ENCODE measurements at regions not wholly inside any gene's neighbourhood (a gene's known extent, or its start where the extent isn't known, plus 50 kb on each side); places are given as distances from the start of the nearest gene placed in this dataset.

DNA sequence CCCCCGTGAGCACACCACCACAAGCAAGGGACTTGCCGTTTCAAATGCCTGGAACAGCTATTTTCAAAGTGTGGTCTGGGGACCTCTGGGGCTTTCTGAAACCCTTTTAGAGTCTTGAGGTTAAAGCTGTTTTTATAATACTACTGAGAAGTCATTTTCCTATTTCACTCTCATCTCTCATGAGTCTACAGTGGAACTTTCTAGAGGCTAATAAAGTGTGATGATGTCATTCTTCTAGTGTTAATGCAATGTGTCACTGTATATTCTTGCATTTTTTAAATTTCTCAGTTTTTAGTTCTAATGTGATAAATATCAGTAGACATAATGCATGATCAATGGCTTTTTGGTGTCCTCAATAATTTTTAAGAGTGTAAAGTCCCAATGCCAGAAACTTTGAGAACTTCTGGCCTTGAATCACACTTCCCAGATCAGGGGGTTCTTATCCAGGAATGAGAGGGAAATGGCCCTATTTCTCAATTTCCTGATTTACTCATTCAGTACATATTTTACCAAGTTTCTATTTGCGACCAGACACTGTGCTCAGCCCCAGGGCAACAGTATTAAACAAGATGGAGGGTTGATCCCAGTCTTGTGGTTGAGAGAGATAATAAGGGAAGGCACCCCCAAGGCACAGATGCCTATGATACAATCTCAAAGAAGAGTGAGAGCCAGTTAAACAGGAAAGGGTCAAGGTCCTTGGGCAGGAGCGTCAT, 444.0 kb downstream of the HS3ST3B1 start:
- no peak overlapping the region for H3K4me3 ChIP-seq (ENCODE audit: extremely low read depth, insufficient read depth, low read length, poor library complexity, severe bottlenecking)
- no peaks in the 10 kb centered on the region for H3K9me3 ChIP-seq (ENCODE audit: control insufficient read depth, low read length)
- H3K4me1 ChIP-seq (ENCODE audit: control insufficient read depth, insufficient read depth, low read length, poor library complexity, severe bottlenecking): peaks cover 4% of the 10 kb centered on the region
- 90 to 92% methylated on average over 2 to 3 of the region's 4 CpGs for WGBS, 2 experiments (ENCODE audit: insufficient coverage in 2 of 2)
- no peaks in the 10 kb centered on the region for H3K36me3 ChIP-seq (ENCODE audit: control insufficient read depth, insufficient read depth, low read length)
- H3K27ac ChIP-seq (ENCODE audit: low read depth, low read length, severe bottlenecking): no peak overlapping the region

- H3K4me3 ChIP-seq (ENCODE audit: extremely low read depth, insufficient read depth, low read length, poor library complexity, severe bottlenecking): no peak overlapping the region
- WGBS, 2 experiments (ENCODE audit: insufficient coverage in 2 of 2): 83 to 97% methylated on average over 1 to 6 of the region's 8 CpGs
These were observed 440.6 kb downstream of the HS3ST3B1 start for GRCh38 chr17:14741491-14741890.

DNA sequence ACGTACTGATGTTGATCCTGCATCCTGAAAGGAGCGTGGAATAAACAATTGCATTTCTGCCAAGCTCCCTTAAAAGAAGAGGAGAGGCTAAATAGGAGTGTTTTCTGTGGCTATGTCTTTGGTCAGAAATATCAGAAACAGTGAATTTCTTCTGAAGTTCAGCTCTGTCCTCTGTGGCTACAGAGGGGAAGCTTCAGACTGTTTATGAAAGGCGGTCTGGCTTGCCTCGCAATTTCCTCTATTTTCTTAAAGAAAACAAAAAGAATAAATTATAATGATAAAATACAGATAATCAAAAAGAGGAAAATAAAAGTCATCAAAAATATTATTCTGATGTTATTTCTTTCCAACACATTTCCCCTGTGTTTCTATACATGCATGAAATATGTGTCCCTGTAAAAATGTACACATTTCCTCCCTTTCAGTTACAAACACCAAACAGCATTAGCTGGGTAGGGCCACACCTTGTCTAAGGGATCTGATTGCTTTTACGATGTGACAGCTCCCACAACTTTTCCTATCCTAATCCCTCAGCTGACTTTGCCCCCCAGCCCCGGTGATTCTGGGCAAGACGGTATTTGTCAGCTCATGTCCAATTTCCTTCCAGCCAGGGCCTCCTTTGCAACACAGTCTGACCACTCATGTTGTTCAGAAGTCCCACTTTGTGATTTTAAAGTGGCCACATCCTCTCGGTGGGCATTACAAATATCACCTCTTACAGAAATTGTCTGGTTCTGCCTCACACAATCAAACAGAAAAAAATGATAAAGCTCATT, 439.0 kb downstream of the HS3ST3B1 start:
- H3K27ac ChIP-seq (ENCODE audit: low read depth, low read length, severe bottlenecking): no peak overlapping the region
- 90 to 100% methylated on average over 6 of the region's 8 CpGs for WGBS, 2 experiments (ENCODE audit: insufficient coverage in 2 of 2)

More at GRCh38 chr17:14741491-14741890, 440.6 kb downstream of the HS3ST3B1 start:
- peaks cover 12% of the 10 kb centered on the region for H3K4me1 ChIP-seq (ENCODE audit: control insufficient read depth, insufficient read depth, low read length, poor library complexity, severe bottlenecking)
- no peak overlapping the region for H3K27ac ChIP-seq (ENCODE audit: low read depth, low read length, severe bottlenecking)
- H3K9me3 ChIP-seq (ENCODE audit: control insufficient read depth, low read length): no peaks in the 10 kb centered on the region
- H3K36me3 ChIP-seq (ENCODE audit: control insufficient read depth, insufficient read depth, low read length): no peaks in the 10 kb centered on the region

DNA sequence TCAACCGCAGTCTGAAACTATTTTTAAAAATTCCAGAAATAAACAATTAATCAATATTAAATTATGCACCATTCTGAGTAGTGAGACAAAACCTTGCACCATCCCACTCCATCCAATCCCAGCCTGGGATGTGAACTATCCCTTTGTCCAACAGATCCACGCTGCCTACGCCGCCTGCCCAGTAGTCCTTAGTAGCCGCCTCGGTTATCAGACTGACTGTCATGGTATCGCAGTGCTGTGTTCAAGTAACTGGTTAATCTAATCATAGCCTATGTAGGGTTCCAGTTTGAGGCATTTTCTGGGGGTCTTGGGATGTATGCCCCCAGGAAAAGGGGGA, 437.7 kb downstream of the HS3ST3B1 start:
- WGBS, 2 experiments (ENCODE audit: insufficient coverage in 2 of 2): 92 to 93% methylated on average over 4 to 6 of the region's 7 CpGs
- no peak overlapping the region for H3K4me3 ChIP-seq (ENCODE audit: extremely low read depth, insufficient read depth, low read length, poor library complexity, severe bottlenecking)
- H3K36me3 ChIP-seq (ENCODE audit: control insufficient read depth, insufficient read depth, low read length): no peaks in the 10 kb centered on the region
- H3K27ac ChIP-seq (ENCODE audit: low read depth, low read length, severe bottlenecking): no peak overlapping the region
- H3K4me1 ChIP-seq (ENCODE audit: control insufficient read depth, insufficient read depth, low read length, poor library complexity, severe bottlenecking): peaks cover 12% of the 10 kb centered on the region
- no peaks in the 10 kb centered on the region for H3K9me3 ChIP-seq (ENCODE audit: control insufficient read depth, low read length)

More for the DNA sequence above, 439.0 kb downstream of the HS3ST3B1 start:
- Histone ChIP-seq H3K9me3 (ENCODE audit: control insufficient read depth, low read length) (no peaks in the 10 kb centered on the region), H3K4me3 (ENCODE audit: extremely low read depth, insufficient read depth, low read length, poor library complexity, severe bottlenecking) (no peak overlapping the region), H3K4me1 (ENCODE audit: control insufficient read depth, insufficient read depth, low read length, poor library complexity, severe bottlenecking) (peaks cover 12% of the 10 kb centered on the region), H3K36me3 (ENCODE audit: control insufficient read depth, insufficient read depth, low read length) (no peaks in the 10 kb centered on the region)

DNA sequence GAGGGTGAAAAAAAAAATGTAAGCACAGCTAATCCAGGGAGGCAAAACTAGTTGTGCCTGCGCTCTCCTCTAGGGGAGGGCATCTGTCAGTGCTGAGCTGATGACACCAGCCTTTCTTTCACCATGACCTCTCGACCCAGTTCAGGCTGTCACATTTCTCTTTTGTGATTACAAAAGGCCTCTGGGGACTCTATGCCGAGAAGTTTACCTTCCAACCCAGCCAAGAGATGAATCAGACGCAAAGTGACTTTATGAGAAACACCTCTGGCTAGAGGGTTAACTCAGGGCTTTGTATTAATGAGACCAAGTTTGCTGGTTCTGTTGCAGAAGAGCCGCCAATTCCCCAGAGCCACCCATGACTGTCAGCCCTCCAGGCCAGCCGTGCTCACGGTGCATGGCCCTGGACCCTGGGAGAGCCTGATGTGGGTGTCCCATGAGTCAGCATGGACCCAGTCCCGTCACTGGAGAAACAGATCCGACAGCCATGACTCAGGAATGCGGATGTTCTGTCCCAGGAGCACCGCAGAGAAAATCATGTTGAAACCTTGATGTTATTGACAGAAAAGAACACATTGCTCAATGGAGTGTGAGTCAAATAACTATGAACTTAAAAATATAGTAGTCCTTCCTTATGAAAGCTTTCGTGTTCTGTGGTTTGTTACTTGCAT, 437.2 kb downstream of the HS3ST3B1 start:
- Histone ChIP-seq H3K4me1 (ENCODE audit: control insufficient read depth, insufficient read depth, low read length, poor library complexity, severe bottlenecking) (peaks cover 12% of the 10 kb centered on the region), H3K36me3 (ENCODE audit: control insufficient read depth, insufficient read depth, low read length) (no peaks in the 10 kb centered on the region), H3K27ac (ENCODE audit: low read depth, low read length, severe bottlenecking) (peak overlapping the region; percentile 69), H3K9me3 (ENCODE audit: control insufficient read depth, low read length) (no peaks in the 10 kb centered on the region), H3K4me3 (ENCODE audit: extremely low read depth, insufficient read depth, low read length, poor library complexity, severe bottlenecking) (no peak overlapping the region)
- WGBS, 2 experiments (ENCODE audit: insufficient coverage in 2 of 2): 67 to 73% methylated on average over 9 to 10 of the region's 12 CpGs

DNA sequence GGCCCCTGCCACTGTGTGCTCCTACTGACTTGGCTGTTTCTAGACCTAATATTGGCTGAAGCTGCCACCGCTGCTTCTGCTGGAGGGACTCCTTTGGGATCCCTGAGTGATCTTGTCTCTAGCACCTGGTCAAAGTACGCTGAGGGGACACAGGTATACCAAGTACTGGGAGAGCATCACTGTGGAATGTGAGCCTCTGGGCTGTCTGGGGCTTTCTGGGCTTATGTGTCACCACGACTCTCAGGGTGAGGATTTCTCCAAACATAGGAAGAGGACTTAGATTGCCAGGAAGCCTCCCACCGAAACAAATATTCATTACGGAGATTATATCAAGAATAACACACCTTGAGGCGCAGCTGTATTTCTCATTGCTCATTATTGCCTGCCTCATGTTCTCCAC, 435.8 kb downstream of the HS3ST3B1 start:
- no peak overlapping the region for H3K27ac ChIP-seq (ENCODE audit: low read depth, low read length, severe bottlenecking)
- no peaks in the 10 kb centered on the region for H3K9me3 ChIP-seq (ENCODE audit: control insufficient read depth, low read length)
- no peak overlapping the region for H3K4me3 ChIP-seq (ENCODE audit: extremely low read depth, insufficient read depth, low read length, poor library complexity, severe bottlenecking)
- no peaks in the 10 kb centered on the region for H3K36me3 ChIP-seq (ENCODE audit: control insufficient read depth, insufficient read depth, low read length)
- 73 to 78% methylated on average over 5 of the region's 6 CpGs for WGBS, 2 experiments (ENCODE audit: insufficient coverage in 2 of 2)
- H3K4me1 ChIP-seq (ENCODE audit: control insufficient read depth, insufficient read depth, low read length, poor library complexity, severe bottlenecking): peaks cover 13% of the 10 kb centered on the region

DNA sequence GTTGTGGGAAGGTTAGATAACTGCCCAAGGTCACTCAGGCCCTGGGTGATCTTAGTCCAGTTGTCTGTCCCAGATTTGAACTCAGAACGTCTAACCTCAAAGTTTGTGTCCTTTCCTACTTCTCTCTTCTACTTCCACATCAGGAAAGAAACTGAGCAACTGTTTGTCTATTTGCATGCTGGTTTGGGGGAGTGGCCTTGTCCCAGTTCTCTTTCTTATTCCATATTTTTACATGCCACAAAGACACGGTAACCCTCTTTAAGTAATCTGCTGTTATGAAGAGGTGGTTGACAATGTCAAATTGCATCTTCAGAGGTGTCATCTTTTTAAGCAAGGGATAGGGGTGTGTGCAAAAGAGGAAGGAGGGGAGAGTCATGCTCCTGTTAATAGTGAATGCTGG, 432.5 kb downstream of the HS3ST3B1 start:
- no peaks in the 10 kb centered on the region for H3K36me3 ChIP-seq (ENCODE audit: control insufficient read depth, insufficient read depth, low read length)
- no peak overlapping the region for H3K4me3 ChIP-seq (ENCODE audit: extremely low read depth, insufficient read depth, low read length, poor library complexity, severe bottlenecking)
- WGBS, 2 experiments (ENCODE audit: insufficient coverage in 2 of 2): 100% methylated on average over 1 of the region's 2 CpGs; no CpG with 5 or more reads in 1 of the 2 experiments
- H3K27ac ChIP-seq (ENCODE audit: low read depth, low read length, severe bottlenecking): no peak overlapping the region
- H3K9me3 ChIP-seq (ENCODE audit: control insufficient read depth, low read length): no peaks in the 10 kb centered on the region
- H3K4me1 ChIP-seq (ENCODE audit: control insufficient read depth, insufficient read depth, low read length, poor library complexity, severe bottlenecking): peaks cover 13% of the 10 kb centered on the region

DNA sequence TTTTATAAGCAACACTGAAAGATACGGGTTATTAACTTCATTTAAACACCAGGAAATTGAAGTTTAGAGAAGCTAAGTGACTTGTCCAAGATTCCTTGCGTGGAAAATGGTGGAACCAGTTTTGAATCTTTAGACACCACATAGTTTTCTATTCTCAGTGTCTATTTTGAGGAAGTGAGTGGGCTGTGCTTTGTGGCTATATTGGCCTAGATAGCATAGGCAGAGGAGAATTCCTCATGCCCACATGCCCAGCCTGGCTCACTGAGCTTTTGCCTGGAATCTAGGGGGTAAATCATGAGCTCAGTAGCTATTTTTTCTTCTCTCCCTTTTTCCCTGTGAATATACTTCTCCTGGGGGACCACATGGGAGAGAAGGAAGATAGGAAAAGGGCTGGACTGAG, 431.3 kb downstream of the HS3ST3B1 start:
- H3K27ac ChIP-seq (ENCODE audit: low read depth, low read length, severe bottlenecking): no peak overlapping the region
- no peaks in the 10 kb centered on the region for H3K36me3 ChIP-seq (ENCODE audit: control insufficient read depth, insufficient read depth, low read length)
- H3K4me1 ChIP-seq (ENCODE audit: control insufficient read depth, insufficient read depth, low read length, poor library complexity, severe bottlenecking): peaks cover 5% of the 10 kb centered on the region
- no peak overlapping the region for H3K4me3 ChIP-seq (ENCODE audit: extremely low read depth, insufficient read depth, low read length, poor library complexity, severe bottlenecking)
- no peaks in the 10 kb centered on the region for H3K9me3 ChIP-seq (ENCODE audit: control insufficient read depth, low read length)
- 100% methylated on average over 1 of the region's 2 CpGs; no CpG with 5 or more reads in 1 of the 2 experiments for WGBS, 2 experiments (ENCODE audit: insufficient coverage in 2 of 2)

DNA sequence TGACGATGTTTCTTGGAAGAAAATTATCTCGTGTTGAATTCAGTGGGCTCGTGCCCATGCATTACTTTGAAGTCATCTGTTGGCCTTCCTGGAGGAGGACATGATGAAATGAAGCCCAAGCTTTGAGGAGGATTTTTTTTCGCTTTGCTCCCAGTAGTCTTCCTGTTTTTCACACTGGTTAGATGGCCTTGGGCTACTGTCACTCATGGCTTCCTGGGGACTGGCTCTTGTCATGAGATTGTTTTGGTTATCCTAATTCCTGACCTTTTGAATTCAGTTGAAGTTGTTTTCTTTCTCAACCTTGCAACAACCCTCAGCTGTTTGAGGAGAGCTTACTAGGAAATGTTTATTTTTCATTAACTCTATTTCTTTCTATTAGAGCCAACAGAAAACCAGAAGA, 430.7 kb downstream of the HS3ST3B1 start:
- H3K9me3 ChIP-seq (ENCODE audit: control insufficient read depth, low read length): no peaks in the 10 kb centered on the region
- 77 to 87% methylated on average over 4 of the region's 4 CpGs for WGBS, 2 experiments (ENCODE audit: insufficient coverage in 2 of 2)
- no peak overlapping the region for H3K27ac ChIP-seq (ENCODE audit: low read depth, low read length, severe bottlenecking)
- H3K4me1 ChIP-seq (ENCODE audit: control insufficient read depth, insufficient read depth, low read length, poor library complexity, severe bottlenecking): peaks cover 5% of the 10 kb centered on the region
- no peak overlapping the region for H3K4me3 ChIP-seq (ENCODE audit: extremely low read depth, insufficient read depth, low read length, poor library complexity, severe bottlenecking)
- H3K36me3 ChIP-seq (ENCODE audit: control insufficient read depth, insufficient read depth, low read length): no peaks in the 10 kb centered on the region

DNA sequence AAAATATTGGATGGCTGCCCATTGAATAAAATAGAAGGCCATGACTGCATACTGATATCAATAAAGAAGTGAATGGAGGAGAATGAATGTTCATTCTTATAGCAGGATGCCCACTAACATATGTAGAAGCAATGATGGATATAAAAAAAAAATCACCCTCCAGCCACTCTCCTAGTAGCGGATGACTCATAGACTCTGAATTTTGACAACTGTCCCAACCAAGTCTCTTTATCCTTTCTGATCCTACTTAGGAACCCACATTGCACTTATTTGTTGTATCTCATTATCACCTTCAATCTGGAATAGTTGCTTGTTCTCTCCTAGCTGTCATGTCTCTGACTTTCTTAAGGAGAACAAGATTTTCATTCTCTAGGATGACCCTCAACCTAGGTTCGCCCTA, 429.9 kb downstream of the HS3ST3B1 start:
- Histone ChIP-seq H3K9me3 (ENCODE audit: control insufficient read depth, low read length) (no peaks in the 10 kb centered on the region), H3K4me1 (ENCODE audit: control insufficient read depth, insufficient read depth, low read length, poor library complexity, severe bottlenecking) (peaks cover 5% of the 10 kb centered on the region), H3K36me3 (ENCODE audit: control insufficient read depth, insufficient read depth, low read length) (no peaks in the 10 kb centered on the region), H3K27ac (ENCODE audit: low read depth, low read length, severe bottlenecking) (peak overlapping the region; percentile 10), H3K4me3 (ENCODE audit: extremely low read depth, insufficient read depth, low read length, poor library complexity, severe bottlenecking) (no peak overlapping the region)
- WGBS, 2 experiments (ENCODE audit: insufficient coverage in 2 of 2): 92 to 100% methylated on average over 2 of the region's 2 CpGs

All from mesodermal cell (in vitro differentiated cells).